ENCODE measurements at regions not wholly inside any gene's neighbourhood (a gene's known extent, or its start where the extent isn't known, plus 50 kb on each side); places are given as distances from the start of the nearest gene placed in this dataset.
"Not testable (repeated sequence)": the region's sequence is repeated elsewhere in the genome, so short reads cannot be mapped to it uniquely, and the experiment has no call there.

DNA sequence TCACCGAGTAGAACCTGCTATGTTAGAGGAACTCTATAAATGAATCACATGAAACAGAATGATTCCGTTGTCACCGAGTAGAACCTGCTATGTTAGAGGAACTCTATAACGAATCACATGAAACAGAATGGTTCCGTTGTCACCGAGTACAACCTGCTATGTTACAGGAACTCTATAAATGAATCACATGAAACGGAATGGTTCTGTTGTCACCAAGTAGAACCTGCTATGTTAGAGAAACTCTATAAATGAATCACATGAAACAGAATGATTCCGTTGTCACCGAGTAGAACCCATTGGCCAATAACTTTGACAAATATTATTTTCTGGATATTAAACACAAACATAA is 309.1 kb upstream of the FRG1 start:
- DNase-seq = peak in 1 of 5 experiments; percentile 91

GRCh38 chr4:189650436-189650835 is 290.2 kb upstream of the FRG1 start:
- not testable (repeated sequence) for DNase-seq

- DNase-seq = not testable (repeated sequence)
These were observed 287.5 kb upstream of the FRG1 start for GRCh38 chr4:189653130-189653653.

GRCh38 chr4:189653983-189654382 is 286.7 kb upstream of the FRG1 start:
- not testable (repeated sequence) for DNase-seq

DNA sequence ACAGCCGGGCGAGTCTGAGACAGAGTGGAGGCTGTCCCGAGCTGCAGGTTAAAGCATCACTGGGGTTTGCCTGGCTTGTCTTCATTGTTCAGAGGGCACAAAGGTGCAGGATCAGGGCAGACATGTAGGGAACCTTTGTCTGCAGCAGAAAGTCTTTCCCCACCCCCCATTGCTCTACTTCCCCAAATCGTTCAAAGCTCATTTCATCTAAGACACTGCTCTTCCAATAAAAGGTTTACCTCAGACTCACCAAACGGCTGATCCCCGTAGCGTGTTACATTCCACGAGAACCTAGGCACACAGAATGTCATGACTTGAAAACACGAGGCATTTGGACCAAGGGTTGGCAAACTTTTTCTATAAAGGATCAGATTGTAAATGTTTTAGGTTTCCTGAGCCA is 286.3 kb upstream of the FRG1 start:
- DNase-seq = not testable (repeated sequence)

DNA sequence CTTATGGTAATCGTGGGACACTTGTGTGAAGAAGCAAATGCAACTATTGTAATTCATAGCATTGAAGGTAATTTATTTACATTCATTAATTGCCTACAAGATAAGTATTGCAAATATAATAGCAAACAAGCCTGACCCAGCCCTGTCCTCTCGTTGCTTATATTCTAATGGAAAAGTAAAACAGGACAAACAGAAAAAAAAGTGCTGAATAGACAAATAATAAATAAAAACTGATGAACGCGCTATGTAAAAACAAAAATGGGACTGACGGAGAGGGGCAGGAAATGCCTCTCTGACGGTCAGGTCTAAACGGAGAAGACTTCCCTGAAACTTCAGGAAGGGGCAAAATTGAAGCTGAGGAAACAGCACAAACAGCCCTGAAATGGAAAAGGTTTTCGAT is 284.9 kb upstream of the FRG1 start:
- DNase-seq = not testable (repeated sequence)

DNA sequence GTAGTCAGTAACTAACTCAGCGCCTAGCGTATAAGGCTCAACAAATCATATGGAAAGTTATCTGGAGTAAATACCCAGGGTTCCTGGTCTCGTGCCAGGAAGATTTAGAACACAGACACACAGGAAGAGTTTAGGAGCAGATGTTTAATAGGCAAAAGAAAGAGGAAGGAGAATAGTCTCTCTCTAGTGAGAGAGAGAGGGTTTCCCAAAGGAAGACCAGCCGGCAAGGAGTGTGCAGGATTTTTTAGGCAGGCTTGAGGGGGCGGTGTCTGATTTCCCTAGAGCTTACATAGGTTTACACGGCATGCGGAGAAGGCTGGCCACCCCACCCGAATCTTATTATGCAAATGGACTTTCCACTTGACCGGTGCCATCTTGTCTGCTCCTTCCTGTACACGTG is 284.0 kb upstream of the FRG1 start:
- no peak for DNase-seq

GRCh38 chr4:189658259-189658658 is 282.4 kb upstream of the FRG1 start:
- DNase-seq = peak in 1 of 5 experiments; percentile 9

DNA sequence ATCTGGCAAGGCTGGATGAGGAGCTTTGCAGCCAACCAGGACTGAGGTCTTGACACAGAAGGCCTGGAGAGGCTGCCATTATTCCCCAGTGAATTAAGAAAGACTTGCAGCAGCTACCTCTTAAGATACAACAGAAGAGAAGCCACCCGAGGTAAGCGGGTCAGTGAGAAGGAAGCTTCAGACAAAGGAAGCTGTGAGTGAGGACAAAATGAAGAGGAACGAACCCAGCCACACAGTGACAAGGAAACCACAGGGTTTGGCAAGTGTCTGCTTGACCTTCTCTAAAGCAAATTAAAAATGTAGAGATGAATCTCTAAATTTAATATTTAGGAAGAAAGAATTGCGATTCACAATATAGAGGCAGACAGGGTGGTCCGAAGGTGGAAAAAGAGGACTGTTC is 281.8 kb upstream of the FRG1 start:
- not testable (repeated sequence) for DNase-seq

DNA sequence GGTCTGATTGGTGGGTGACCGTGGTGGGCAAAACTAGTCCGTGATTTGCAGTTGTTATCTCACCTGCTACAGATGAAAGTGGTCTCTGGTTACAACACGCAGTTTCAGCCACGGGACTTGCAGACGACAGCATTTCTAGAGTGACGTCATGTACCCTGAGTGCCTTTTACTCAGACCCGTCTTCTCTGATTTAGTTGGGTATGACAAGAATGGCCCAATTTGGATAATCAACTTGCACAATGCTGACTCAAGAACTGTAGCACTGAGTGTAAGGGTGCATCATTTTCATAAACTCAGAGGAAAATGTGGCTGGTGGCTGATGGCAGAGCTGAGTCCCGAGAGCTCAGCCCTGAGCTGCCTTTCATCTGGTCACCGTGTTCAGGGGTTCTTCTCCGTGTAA is 281.4 kb upstream of the FRG1 start:
- peak in 1 of 5 experiments; percentile 71 for DNase-seq

DNA sequence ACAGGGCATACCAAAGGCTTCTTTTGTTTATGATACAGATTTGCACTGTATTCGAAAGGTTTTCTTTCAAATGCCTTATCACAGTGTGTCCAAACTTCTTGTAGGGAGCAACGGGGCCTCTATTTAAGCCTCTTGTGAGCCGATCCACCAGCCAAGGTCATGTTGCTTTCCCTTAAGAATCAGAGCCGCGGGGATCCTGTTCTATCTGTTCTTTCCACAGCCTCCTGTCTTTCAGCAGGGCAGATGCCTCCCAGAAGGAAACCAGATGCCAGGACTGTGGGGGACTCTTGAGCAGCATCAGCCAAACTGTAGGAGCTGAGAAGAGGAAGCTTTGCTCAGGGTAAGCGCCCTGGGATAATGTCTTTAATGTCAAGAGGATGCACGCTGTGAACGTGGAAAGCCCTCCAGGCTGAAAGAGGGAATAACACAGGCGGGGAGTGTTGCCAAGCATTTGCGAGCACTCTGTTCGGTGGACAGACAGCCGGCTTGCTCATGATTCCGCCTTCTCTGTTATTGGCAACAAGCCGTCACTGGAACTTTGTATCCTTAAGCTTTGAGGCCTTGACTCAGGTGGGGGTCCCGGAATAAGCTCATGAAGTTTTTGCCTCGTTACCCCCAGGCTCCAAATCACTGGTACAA is 279.8 kb upstream of the FRG1 start:
- no peak for DNase-seq

DNA sequence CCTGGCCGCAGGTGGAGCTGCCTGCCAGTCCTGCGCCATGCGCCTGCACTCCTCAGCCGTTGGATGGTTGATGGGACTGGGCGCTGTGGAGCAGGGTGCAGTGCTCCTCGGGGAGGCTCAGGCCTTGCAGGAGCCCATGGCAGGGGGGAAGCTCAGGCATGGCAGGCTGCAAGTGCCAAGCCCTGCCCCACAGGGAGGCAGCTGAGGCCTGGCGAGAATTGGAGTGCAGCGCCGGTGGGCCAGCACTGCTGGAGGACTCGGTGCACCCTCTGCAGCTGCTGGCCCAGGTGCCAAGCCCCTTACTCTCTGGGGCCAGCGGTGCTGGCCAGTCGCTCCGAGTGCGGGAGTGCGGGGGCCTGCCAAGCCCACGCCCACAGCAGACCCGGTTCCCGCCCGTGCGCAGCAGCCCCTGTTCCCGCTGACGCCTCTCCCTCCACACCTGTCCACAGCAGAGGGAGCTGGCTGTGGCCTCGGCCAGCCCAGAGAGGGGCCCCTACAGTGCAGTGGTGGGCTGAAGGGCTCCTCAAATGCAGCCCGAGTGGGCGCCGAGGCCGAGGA is 275.9 kb upstream of the FRG1 start:
- DNase-seq = no peak

DNA sequence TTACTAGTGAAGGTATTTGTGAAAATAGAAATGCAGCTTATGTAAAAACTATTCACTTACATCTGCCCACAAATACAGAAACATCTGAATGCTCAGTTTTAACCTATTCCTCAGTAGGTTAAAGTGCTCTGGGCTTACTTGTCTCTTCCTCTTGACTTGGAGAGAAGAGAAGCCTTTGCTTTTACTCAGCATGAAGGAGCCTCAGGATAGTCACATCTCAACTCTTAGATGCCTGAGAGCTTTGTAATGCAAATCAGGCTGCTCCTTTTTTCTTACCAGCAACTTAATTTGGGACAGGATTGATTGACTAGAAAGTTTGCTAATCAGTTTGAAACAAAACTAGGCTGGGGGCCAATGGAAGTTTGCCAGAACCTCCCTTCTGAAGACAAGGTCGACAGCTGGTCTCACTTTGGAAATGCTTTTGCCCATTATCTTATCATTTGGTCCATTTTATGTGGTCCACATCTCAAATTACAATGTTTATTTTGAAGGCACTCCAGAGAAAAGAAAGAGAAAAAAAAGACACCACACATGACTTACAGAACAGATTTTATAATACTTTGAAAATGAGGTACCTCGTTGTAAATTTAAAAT is 274.9 kb upstream of the FRG1 start:
- DNase-seq = not testable (repeated sequence)

DNA sequence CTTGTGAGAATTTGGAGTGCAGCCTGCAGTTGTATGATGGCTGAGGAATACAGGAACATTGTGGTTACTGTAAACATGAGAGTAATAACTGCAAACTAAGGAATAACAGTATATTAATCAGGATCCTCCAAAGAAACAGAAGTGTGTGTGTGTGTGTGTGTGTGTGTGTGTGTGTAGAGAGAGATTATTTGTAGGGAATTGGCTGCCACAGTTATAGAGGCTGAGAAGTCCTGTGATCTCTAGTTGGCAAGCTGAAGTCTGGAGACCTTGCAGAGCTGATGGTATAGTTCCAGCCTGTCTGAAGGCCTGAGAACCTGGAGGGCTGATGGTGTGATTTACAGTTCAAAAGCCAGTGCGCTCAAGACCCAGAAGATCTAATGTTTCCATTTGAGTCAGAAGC is 273.3 kb upstream of the FRG1 start:
- DNase-seq = not testable (repeated sequence)

GRCh38 chr4:189697675-189698245 is 242.9 kb upstream of the FRG1 start:
- not testable (repeated sequence) for DNase-seq

DNA sequence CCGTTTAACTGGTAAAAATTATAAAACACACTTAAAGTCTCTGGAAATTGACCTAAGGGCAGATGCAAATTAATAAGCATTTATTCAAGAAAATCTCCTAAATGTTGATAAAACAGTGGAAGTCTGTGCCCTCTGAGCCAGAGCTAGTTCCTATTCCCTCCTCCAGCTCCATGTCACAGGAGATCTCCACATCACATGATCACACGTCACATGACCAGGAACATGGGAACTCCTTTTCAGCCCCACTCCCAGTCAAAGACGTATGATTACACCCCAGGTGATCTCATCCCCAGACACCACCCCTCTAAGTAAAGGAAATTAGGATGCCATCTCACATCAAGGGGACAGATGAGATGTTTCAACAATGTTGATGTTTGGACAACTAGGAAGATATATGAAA is 237.7 kb upstream of the FRG1 start:
- DNase-seq = not testable (repeated sequence)

- DNase-seq = not testable (repeated sequence)
These were observed 233.9 kb upstream of the FRG1 start for GRCh38 chr4:189706821-189707220.

DNA sequence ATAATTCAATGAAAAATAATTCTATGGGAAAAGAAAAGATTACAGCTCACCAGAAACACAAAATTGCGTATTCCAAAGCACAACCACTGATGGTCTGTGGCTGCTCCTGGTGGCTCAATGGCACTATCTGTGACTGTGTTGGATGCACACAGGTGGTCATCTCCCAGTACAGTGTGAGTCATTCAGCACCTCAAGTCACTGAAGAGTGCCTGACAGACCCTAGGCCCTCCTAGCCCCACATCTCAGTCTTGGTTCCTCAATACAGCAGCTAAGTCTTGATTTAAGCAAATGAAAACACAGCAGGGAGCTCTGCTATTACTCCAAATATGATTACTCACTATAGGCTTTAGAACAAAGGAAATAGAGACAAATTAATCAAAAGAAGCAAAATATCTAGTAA is 233.4 kb upstream of the FRG1 start:
- DNase-seq = not testable (repeated sequence)

DNA sequence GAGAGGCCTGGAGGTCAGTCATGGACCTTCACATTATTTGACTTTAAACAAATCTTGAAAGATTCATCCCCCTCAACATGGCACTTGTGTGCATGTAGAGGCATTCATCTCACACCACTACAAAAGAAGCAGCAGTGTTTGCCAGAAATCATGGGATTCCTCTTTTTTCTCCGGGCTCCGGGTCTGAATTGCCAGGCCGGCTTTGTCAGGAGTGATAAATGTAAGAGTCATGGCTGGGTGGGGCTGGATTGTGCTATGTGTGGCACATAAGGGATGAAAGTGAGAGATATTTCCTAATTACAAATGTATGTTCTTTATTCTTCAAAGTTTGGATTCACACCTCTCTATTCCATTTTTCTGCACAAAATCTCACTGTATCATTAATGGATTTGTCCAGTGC is 228.7 kb upstream of the FRG1 start:
- not testable (repeated sequence) for DNase-seq

- DNase-seq = peak in 1 of 5 experiments; percentile 2
These were observed 219.4 kb upstream of the FRG1 start for GRCh38 chr4:189721016-189721993.

DNA sequence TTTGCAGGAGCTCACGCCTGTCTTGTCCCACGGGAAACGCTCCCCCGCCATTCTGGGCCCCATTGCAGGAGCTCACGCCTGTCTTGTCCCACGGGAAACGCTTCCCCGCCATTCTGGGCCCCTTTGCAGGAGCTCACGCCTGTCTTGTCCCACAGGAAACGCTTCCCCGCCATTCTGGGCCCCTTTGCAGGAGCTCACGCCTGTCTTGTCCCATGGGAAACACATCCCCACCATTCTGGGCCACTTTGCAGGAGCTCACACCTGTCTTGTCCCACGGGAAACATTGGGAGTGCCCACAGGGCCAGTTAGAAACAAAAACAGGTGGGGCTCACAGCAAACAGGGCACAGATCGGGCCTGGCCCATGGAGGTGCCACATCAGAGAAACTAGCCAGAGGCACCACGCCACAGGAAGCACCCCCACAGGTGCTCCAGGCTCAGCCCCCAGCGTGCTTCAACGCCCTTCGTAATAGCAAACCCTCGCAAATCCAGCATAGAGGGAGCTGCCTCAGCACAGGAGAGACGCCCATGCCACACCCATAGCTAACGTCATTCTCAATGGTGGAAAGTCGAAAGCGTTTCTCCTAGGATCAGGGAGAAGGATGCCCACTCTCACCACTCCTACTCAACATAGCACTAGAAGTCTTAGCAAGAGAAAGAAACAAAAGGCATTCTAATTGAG is 218.2 kb upstream of the FRG1 start:
- DNase-seq = not testable (repeated sequence)

Measured in T-helper 2 cell (primary cell).